Large intestine (tissue), 3 donors: ENCODE measurements at regions not wholly inside any gene's neighbourhood (a gene's known extent, or its start where the extent isn't known, plus 50 kb on each side); places are given as distances from the start of the nearest gene placed in this dataset.

Experiments
- DNase-seq, 2 donors: peaks; one replicate each; pipeline versions ENCODE4 v3.0.0 to v3.0.0-alpha.2; 2013
- H3K27ac ChIP-seq: one replicate; pipeline ENCODE4 v1.5.1; 2013; ENCODE audit warnings: low read length
- H3K27me3 ChIP-seq: 2 replicates; pipeline ENCODE4 v1.6.1; 2013; ENCODE audit warnings: low read length; ENCODE audit not compliant: control insufficient read depth, insufficient read depth
- H3K36me3 ChIP-seq: 2 replicates; pipeline ENCODE4 v1.6.1; 2013; ENCODE audit warnings: low read length; ENCODE audit not compliant: control insufficient read depth, insufficient read depth
- H3K4me1 ChIP-seq: one replicate; pipeline ENCODE4 v1.6.1; 2013; ENCODE audit warnings: low read length; ENCODE audit not compliant: control insufficient read depth, insufficient read depth
- H3K4me3 ChIP-seq: one replicate; pipeline ENCODE4 v1.5.1; 2013; ENCODE audit warnings: low read length
- H3K9me3 ChIP-seq: one replicate; pipeline ENCODE4 v1.6.1; 2013; ENCODE audit warnings: mild to moderate bottlenecking, low read depth, low read length, moderate library complexity; ENCODE audit not compliant: control insufficient read depth
- WGBS: methylation state at CpG from one replicate; pipeline ENCODE4 v1.1.5; 2013; ENCODE audit warnings: low lambda C conversion rate; ENCODE audit not compliant: insufficient coverage; 5-methylcytosine and 5-hydroxymethylcytosine counted together

DNA sequence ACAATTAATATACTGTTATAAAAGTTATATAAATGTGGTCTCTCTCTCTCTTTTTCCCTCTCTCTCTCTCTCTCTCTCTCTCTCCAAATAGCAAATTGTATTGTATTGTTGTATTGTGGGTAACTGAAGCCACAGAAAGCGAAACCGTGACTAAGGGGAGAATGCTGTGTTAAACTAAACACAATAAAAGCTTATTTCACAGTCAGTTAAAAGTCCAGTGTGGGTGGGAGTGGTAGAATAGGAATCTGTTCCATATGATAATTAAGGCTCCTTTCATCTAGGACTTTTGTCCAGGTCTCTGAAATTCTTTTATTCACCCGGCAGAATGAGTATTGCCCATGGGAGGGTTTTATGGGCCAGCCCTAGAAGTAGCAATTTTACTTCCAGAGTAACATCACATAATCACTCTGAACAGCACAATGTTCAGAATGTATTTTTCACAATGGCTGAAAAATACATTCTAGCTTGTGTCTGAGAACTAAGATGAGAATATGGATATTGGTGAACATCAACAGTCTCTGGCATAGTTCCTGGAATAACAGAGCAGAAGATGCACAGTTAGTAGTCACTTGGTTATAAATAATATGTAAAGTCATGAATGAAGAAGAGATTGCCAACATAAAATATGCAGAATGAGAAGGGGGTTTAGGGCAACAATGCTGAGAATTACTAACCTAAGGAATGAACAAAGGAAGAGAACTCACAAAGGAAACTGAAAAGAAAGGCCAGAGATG, 399.1 kb downstream of the PLCL1 start:
- Histone ChIP-seq H3K27ac (no peak overlapping the region), H3K27me3 (no peaks in the 10 kb centered on the region), H3K36me3 (no peaks in the 10 kb centered on the region), H3K4me1 (no peaks in the 10 kb centered on the region), H3K9me3 (no peaks in the 10 kb centered on the region), H3K4me3 (no peak overlapping the region)
- peak; percentile 10 to 48 for DNase-seq
- no CpG with 5 or more reads among the region's 3 CpGs for WGBS
